Spleen (tissue), 11 donors: ENCODE measurements at regions not wholly inside any gene's neighbourhood (a gene's known extent, or its start where the extent isn't known, plus 50 kb on each side); places are given as distances from the start of the nearest gene placed in this dataset.

Source experiments
- DNase-seq: peaks from one replicate; pipeline ENCODE4 v3.0.0-alpha.2; 2020
- H3K27ac ChIP-seq, 8 donors: fragments of 200-600 bp; sonication (generic) in 7 of 8; 1 replicate in 4 of 8; 2 replicates in 4 of 8; pipeline versions ENCODE4 v1.5.0 to v1.8.0; 2016 to 2021; ENCODE audit warnings: inconsistent platforms in 4 of 8, mild to moderate bottlenecking in 4 of 8, moderate library complexity in 1 of 8
- H3K27me3 ChIP-seq, 7 donors: fragments of 200-600 bp; sonication (generic) in 6 of 7; replicated peaks in 1 of 7; 1 replicate in 4 of 7; 2 replicates in 3 of 7; pipeline versions ENCODE4 v1.5.0 to v1.8.0; 2016 to 2021; ENCODE audit warnings: inconsistent platforms in 3 of 7, mild to moderate bottlenecking in 1 of 7
- H3K36me3 ChIP-seq, 6 donors: fragments of 200-600 bp; sonication (generic) in 5 of 6; 1 replicate in 4 of 6; 2 replicates in 2 of 6; pipeline versions ENCODE4 v1.5.0 to v1.8.0; 2016 to 2021; ENCODE audit warnings: inconsistent platforms in 2 of 6
- H3K4me1 ChIP-seq, 6 donors: fragments of 200-600 bp; sonication (generic) in 5 of 6; 1 replicate in 3 of 6; 2 replicates in 3 of 6; pipeline versions ENCODE4 v1.5.0 to v1.8.0; 2016 to 2021; ENCODE audit warnings: inconsistent platforms in 3 of 6
- H3K4me3 ChIP-seq, 8 donors: fragments of 200-600 bp; sonication (generic) in 7 of 8; 1 replicate in 4 of 8; 2 replicates in 4 of 8; pipeline versions ENCODE4 v1.5.0 to v1.8.0; 2016 to 2021; ENCODE audit warnings: inconsistent platforms in 4 of 8, mild to moderate bottlenecking in 4 of 8, moderate library complexity in 2 of 8
- H3K9me3 ChIP-seq, 8 donors: fragments of 200-600 bp; sonication (generic) in 7 of 8; 1 replicate in 4 of 8; 2 replicates in 4 of 8; pipeline versions ENCODE4 v1.5.0 to v1.8.0; 2016 to 2021; ENCODE audit warnings: inconsistent platforms in 4 of 8
- CTCF ChIP-seq, 11 experiments: fragments of 200-600 bp in 7 of 11; fragments of 450-650 bp in 4 of 11; sonication (generic) in 4 of 11; IDR thresholded peaks in 8 of 11; conservative IDR thresholded peaks in 3 of 11; 1 replicate in 7 of 11; 2 replicates in 4 of 11; pipeline versions ENCODE4 v1.4.0 to v1.8.0; 2016 to 2021; ENCODE audit warnings: antibody characterized with exemption in 11 of 11, inconsistent platforms in 4 of 11, mild to moderate bottlenecking in 1 of 11
- POLR2A ChIP-seq, 3 donors: fragments of 450-650 bp; IDR thresholded peaks; one replicate each; pipeline ENCODE4 v1.5.1; 2017; ENCODE audit warnings: antibody characterized with exemption in 3 of 3, mild to moderate bottlenecking in 1 of 3
- POLR2AphosphoS5 ChIP-seq, 3 donors: sonication (generic); formaldehyde crosslinking; IDR thresholded peaks; one replicate each; pipeline ENCODE4 v1.5.1; 2017; ENCODE audit warnings: antibody characterized with exemption in 3 of 3
- WGBS, 5 donors: extraction: QIAGEN DNeasy Blood & Tissue Kit in 3 of 5; methylation state at CpG; one replicate each; pipeline versions ENCODE4 v1.1.5 to v1.1.7; 2013 to 2018; 5-methylcytosine and 5-hydroxymethylcytosine counted together
- intact Hi-C: fragments of 100-400 bp; cut with DNase I; formaldehyde crosslinking; loops from one replicate; pipeline ENCODE4 v1.15.0; 2023; ENCODE audit warnings: low total_unique reads
- donor health status: healthy with polysubstance abuse.
- donor health status: DM: no; HTN: no; CAD: no; lungs with moderate emphysema.
- donor health status: DM: no; HTN: no; CAD: no.
- donor health status: Bipolar disorder and iron deficiency.
- donor health status: healthy.
- donor health status: DM: no; HTN: no; CAD: no.
- donor health status: DM: yes; HTN: yes; CAD: no.

- TF ChIP-seq CTCF (IDR thresholded peaks at IDR 0.05 in 8 of 11, conservative IDR thresholded peaks at IDR 0.05 in 3 of 11) (no peak), POLR2A (IDR thresholded peaks at IDR 0.05) (no peak), POLR2AphosphoS5 (IDR thresholded peaks at IDR 0.05) (no peak)
- Histone ChIP-seq H3K4me1 (no peaks in the 10 kb centered on the region), H3K36me3 (no peaks in the 10 kb centered on the region), H3K4me3 (no peak overlapping the region), H3K27ac (no peak overlapping the region), H3K27me3 (no peaks in the 10 kb centered on the region), H3K9me3 (peaks cover 0 to 12% (median 2%) of the 10 kb centered on the region in 8 donors)
- DNase-seq, result no peak
- 68 to 80% (median 78%) methylated on average over 2 of the region's 2 CpGs for WGBS, 5 donors
- intact Hi-C loops, result no loop called here
Observed at GRCh38 chr11:42840860-42841259, 470.9 kb upstream of the API5 start.

GRCh38 chr11:42841556-42841955 is 470.2 kb upstream of the API5 start:
- Histone ChIP-seq H3K9me3 (peaks cover 0 to 12% (median 0%) of the 10 kb centered on the region in 8 donors), H3K4me1 (no peaks in the 10 kb centered on the region), H3K36me3 (no peaks in the 10 kb centered on the region), H3K27ac (no peak overlapping the region), H3K27me3 (no peaks in the 10 kb centered on the region), H3K4me3 (no peak overlapping the region)
- no peak for TF ChIP-seq CTCF (IDR thresholded peaks at IDR 0.05 in 8 of 11, conservative IDR thresholded peaks at IDR 0.05 in 3 of 11)
- no peak for TF ChIP-seq POLR2AphosphoS5 (IDR thresholded peaks at IDR 0.05)
- no peak for TF ChIP-seq POLR2A (IDR thresholded peaks at IDR 0.05)
- no peak for DNase-seq
- intact Hi-C loops, result no loop called here
- 45 to 62% (median 60%) methylated on average over 5 of the region's 5 CpGs for WGBS, 5 donors

GRCh38 chr11:42849362-42849761 is 462.4 kb upstream of the API5 start:
- Histone ChIP-seq H3K36me3 (no peaks in the 10 kb centered on the region), H3K4me1 (no peaks in the 10 kb centered on the region), H3K27ac (no peak overlapping the region), H3K4me3 (no peak overlapping the region), H3K9me3 (peaks cover 0 to 3% (median 0%) of the 10 kb centered on the region in 8 donors), H3K27me3 (no peaks in the 10 kb centered on the region)
- WGBS, 5 donors, result 38 to 58% (median 52%) methylated on average over 2 of the region's 2 CpGs
- intact Hi-C loops, result no loop called here
- TF ChIP-seq CTCF (IDR thresholded peaks at IDR 0.05 in 8 of 11, conservative IDR thresholded peaks at IDR 0.05 in 3 of 11) (no peak), POLR2A (IDR thresholded peaks at IDR 0.05) (no peak), POLR2AphosphoS5 (IDR thresholded peaks at IDR 0.05) (no peak)
- DNase-seq, result no peak

GRCh38 chr11:42857344-42857743 is 454.5 kb upstream of the API5 start:
- TF ChIP-seq POLR2A (IDR thresholded peaks at IDR 0.05) (no peak), CTCF (IDR thresholded peaks at IDR 0.05 in 8 of 11, conservative IDR thresholded peaks at IDR 0.05 in 3 of 11) (no peak), POLR2AphosphoS5 (IDR thresholded peaks at IDR 0.05) (no peak)
- peaks cover 0 to 11% (median 1%) of the 10 kb centered on the region in 8 donors for H3K9me3 ChIP-seq
- H3K4me1 ChIP-seq, result no peaks in the 10 kb centered on the region
- H3K4me3 ChIP-seq, result no peak overlapping the region
- DNase-seq, result no peak
- intact Hi-C loops, result no loop called here
- 41 to 82% (median 48%) methylated on average over 2 of the region's 2 CpGs for WGBS, 5 donors
- no peaks in the 10 kb centered on the region for H3K27me3 ChIP-seq
- H3K27ac ChIP-seq, result no peak overlapping the region
- H3K36me3 ChIP-seq, result no peaks in the 10 kb centered on the region
